ENCODE measurements at regions not wholly inside any gene's neighbourhood (a gene's known extent, or its start where the extent isn't known, plus 50 kb on each side); places are given as distances from the start of the nearest gene placed in this dataset.

- BruUV-seq (replicated peaks): no TSS peak
- intact Hi-C loops (cut with micrococcal nuclease; ENCODE audit: unreplicated experiment): no loop called here
- no peak overlapping the region for H3K9ac ChIP-seq (ENCODE audit: insufficient read depth, low read depth, low read length)
- WGBS (ENCODE audit: low lambda C conversion rate): 5% methylated on average over 4 of the region's 4 CpGs
- ChIA-PET POLR2A (no interaction called here), CTCF (ENCODE audit: low intra/inter-chr PET ratio, low total read pairs) (no interaction called here)
- H2AFZ ChIP-seq (ENCODE audit: low read length): no peak overlapping the region
- DNase-seq (ENCODE audit: low spot score) (no peak), FAIRE-seq (no peak), ATAC-seq (no peak)
- H3K4me3 ChIP-seq (replicated peaks in 1 of 3; ENCODE audit: insufficient read depth in 1 of 3, low read depth in 2 of 3, low read length in 3 of 3): no peak overlapping the region
- in situ Hi-C loops (cut with HindIII; ENCODE audit: extremely low pct_ligation_motif_present, low pct_unique_long_range_greater_than_20kb): no loop called here
- H3K79me2 ChIP-seq (ENCODE audit: insufficient read depth, low read length): no peaks in the 10 kb centered on the region
- no peaks in the 10 kb centered on the region for H4K20me1 ChIP-seq (ENCODE audit: insufficient read depth, low read length)
- no peak overlapping the region for H3K4me2 ChIP-seq (ENCODE audit: low read depth, low read length)
- H3K27ac ChIP-seq (ENCODE audit: extremely low read length, insufficient read depth, low read length): no peak overlapping the region
- TF ChIP-seq ZNF331 (CRISPR knock-in tag; IDR thresholded peaks at IDR 0.05) (no peak), RBM22 (optimal IDR thresholded peaks at IDR 0.05; ENCODE audit: low read length) (no peak), RFX1 (IDR thresholded peaks at IDR 0.05) (no peak), ZNF383 (CRISPR knock-in tag; IDR thresholded peaks at IDR 0.05; ENCODE audit: borderline replicate concordance) (no peak), ZNF563 (CRISPR knock-in tag; IDR thresholded peaks at IDR 0.05) (no peak), MBD4 (IDR thresholded peaks at IDR 0.05; ENCODE audit: borderline replicate concordance, low read length) (no peak), ZFYVE20 (CRISPR knock-in tag; IDR thresholded peaks at IDR 0.05; ENCODE audit: borderline replicate concordance, low read depth) (no peak), KAT7 (CRISPR knock-in tag; IDR thresholded peaks at IDR 0.05; ENCODE audit: borderline replicate concordance) (no peak), TFE3 (CRISPR knock-in tag; IDR thresholded peaks at IDR 0.05) (no peak), ZNF207 (IDR thresholded peaks at IDR 0.05; ENCODE audit: borderline replicate concordance) (no peak), MTF2 (CRISPR knock-in tag; IDR thresholded peaks at IDR 0.05; ENCODE audit: borderline replicate concordance) (no peak), NFAT5 (CRISPR knock-in tag; IDR thresholded peaks at IDR 0.05) (no peak), ATM (IDR thresholded peaks at IDR 0.05; ENCODE audit: borderline replicate concordance) (no peak), KLF15 (CRISPR knock-in tag; IDR thresholded peaks at IDR 0.05; ENCODE audit: borderline replicate concordance) (no peak)
- H3K27me3 ChIP-seq (ENCODE audit: control insufficient read depth in 1 of 2, insufficient read depth in 2 of 2, low read length in 2 of 2): no peaks in the 10 kb centered on the region
- peaks cover 96% of the 10 kb centered on the region for H3K9me3 ChIP-seq (ENCODE audit: low read length)
- H3K36me3 ChIP-seq (replicated peaks in 1 of 2; ENCODE audit: control insufficient read depth in 1 of 2, insufficient read depth in 2 of 2, low read length in 2 of 2): no peaks in the 10 kb centered on the region
- no peaks in the 10 kb centered on the region for H3K4me1 ChIP-seq (ENCODE audit: insufficient read depth, low read length)
Measured at GRCh38 chr14:97960436-97960835, 1163.3 kb downstream of the VRK1 start.

Measured in HepG2 (cell line).